ENCODE measurements at regions not wholly inside any gene's neighbourhood (a gene's known extent, or its start where the extent isn't known, plus 50 kb on each side); places are given as distances from the start of the nearest gene placed in this dataset.

GRCh38 chr6:170074435-170074834 is 216.4 kb downstream of the DLL1 start:
- DNase-seq (ENCODE audit: low read depth): no peak
- FAIRE-seq: no peak
- H3K36me3 ChIP-seq (ENCODE audit: control insufficient read depth, insufficient read depth, low read length): no peaks in the 10 kb centered on the region
- no peak overlapping the region for H3K4me3 ChIP-seq (ENCODE audit: low read depth, low read length)
- no peak for TF ChIP-seq CTCF (IDR thresholded peaks at IDR 0.05; ENCODE audit: insufficient read depth, low read length, severe bottlenecking)
- H3K27me3 ChIP-seq (ENCODE audit: control insufficient read depth, insufficient read depth, low read length): no peaks in the 10 kb centered on the region

GRCh38 chr6:170073846-170074245 is 217.0 kb downstream of the DLL1 start:
- H3K27me3 ChIP-seq (ENCODE audit: control insufficient read depth, insufficient read depth, low read length): no peaks in the 10 kb centered on the region
- no peak for FAIRE-seq

GRCh38 chr6:170072246-170072645 is 218.6 kb downstream of the DLL1 start:
- FAIRE-seq (peak; percentile 55), DNase-seq (ENCODE audit: low read depth) (no peak)
- Histone ChIP-seq H3K4me3 (ENCODE audit: low read depth, low read length) (no peak overlapping the region), H3K27me3 (ENCODE audit: control insufficient read depth, insufficient read depth, low read length) (no peaks in the 10 kb centered on the region), H3K36me3 (ENCODE audit: control insufficient read depth, insufficient read depth, low read length) (no peaks in the 10 kb centered on the region)
- no peak for TF ChIP-seq CTCF (IDR thresholded peaks at IDR 0.05; ENCODE audit: insufficient read depth, low read length, severe bottlenecking)

More at GRCh38 chr6:170073846-170074245, 217.0 kb downstream of the DLL1 start:
- no peak overlapping the region for H3K4me3 ChIP-seq (ENCODE audit: low read depth, low read length)
- TF ChIP-seq CTCF (IDR thresholded peaks at IDR 0.05; ENCODE audit: insufficient read depth, low read length, severe bottlenecking): no peak
- no peak for DNase-seq (ENCODE audit: low read depth)
- H3K36me3 ChIP-seq (ENCODE audit: control insufficient read depth, insufficient read depth, low read length): no peaks in the 10 kb centered on the region

GRCh38 chr6:170069611-170070010 is 221.3 kb downstream of the DLL1 start:
- FAIRE-seq: no peak
- no peak for TF ChIP-seq CTCF (IDR thresholded peaks at IDR 0.05; ENCODE audit: insufficient read depth, low read length, severe bottlenecking)
- Histone ChIP-seq H3K4me3 (ENCODE audit: low read depth, low read length) (no peak overlapping the region), H3K27me3 (ENCODE audit: control insufficient read depth, insufficient read depth, low read length) (no peaks in the 10 kb centered on the region), H3K36me3 (ENCODE audit: control insufficient read depth, insufficient read depth, low read length) (no peaks in the 10 kb centered on the region)
- no peak for DNase-seq (ENCODE audit: low read depth)

GRCh38 chr6:170068496-170068895 is 222.4 kb downstream of the DLL1 start:
- FAIRE-seq (no peak), DNase-seq (ENCODE audit: low read depth) (no peak)
- no peak for TF ChIP-seq CTCF (IDR thresholded peaks at IDR 0.05; ENCODE audit: insufficient read depth, low read length, severe bottlenecking)
- Histone ChIP-seq H3K4me3 (ENCODE audit: low read depth, low read length) (no peak overlapping the region), H3K27me3 (ENCODE audit: control insufficient read depth, insufficient read depth, low read length) (no peaks in the 10 kb centered on the region), H3K36me3 (ENCODE audit: control insufficient read depth, insufficient read depth, low read length) (no peaks in the 10 kb centered on the region)

- FAIRE-seq: no peak
- Histone ChIP-seq H3K27me3 (ENCODE audit: control insufficient read depth, insufficient read depth, low read length) (no peaks in the 10 kb centered on the region), H3K36me3 (ENCODE audit: control insufficient read depth, insufficient read depth, low read length) (no peaks in the 10 kb centered on the region), H3K4me3 (ENCODE audit: low read depth, low read length) (no peak overlapping the region)
- DNase-seq (ENCODE audit: low read depth): no peak
- TF ChIP-seq CTCF (IDR thresholded peaks at IDR 0.05; ENCODE audit: insufficient read depth, low read length, severe bottlenecking): no peak
Observed at GRCh38 chr6:170067923-170068360, 222.9 kb downstream of the DLL1 start.
